Type B pancreatic cell (in vitro differentiated cells): ENCODE measurements at regions not wholly inside any gene's neighbourhood (a gene's known extent, or its start where the extent isn't known, plus 50 kb on each side); places are given as distances from the start of the nearest gene placed in this dataset.

Experiments
- DNase-seq: peaks from one replicate; pipeline ENCODE4 v3.0.0; 2021; ENCODE audit warnings: mixed read lengths; ENCODE audit not compliant: unreplicated experiment; ENCODE audit errors: extremely low spot score
- H3K27ac Mint-ChIP-seq: 2 replicates; pipeline ENCODE4 v1.8.0; 2021; ENCODE audit warnings: mild to moderate bottlenecking, mixed read lengths
- H3K27me3 Mint-ChIP-seq: 2 replicates; pipeline ENCODE4 v1.8.0; 2021; ENCODE audit warnings: mixed read lengths
- H3K36me3 Mint-ChIP-seq: 2 replicates; pipeline ENCODE4 v1.8.0; 2021; ENCODE audit warnings: mixed read lengths
- H3K4me1 Mint-ChIP-seq: one replicate; pipeline ENCODE4 v1.8.0; 2021; ENCODE audit warnings: mixed read lengths; ENCODE audit not compliant: unreplicated experiment
- H3K4me3 Mint-ChIP-seq: 2 replicates; pipeline ENCODE4 v1.8.0; 2021; ENCODE audit warnings: mild to moderate bottlenecking, mixed read lengths
- H3K9me3 Mint-ChIP-seq: 2 replicates; pipeline ENCODE4 v1.8.0; 2021; ENCODE audit warnings: mixed read lengths
- CTCF ChIP-seq: fragments of 200-600 bp; sonication (generic); conservative IDR thresholded peaks from 2 replicates; pipeline ENCODE4 v1.5.0; 2021; ENCODE audit warnings: antibody characterized with exemption, mild to moderate bottlenecking

GRCh38 chr2:107187870-107188269 is 301.9 kb upstream of the ST6GAL2 start:
- Mint-ChIP-seq H3K4me1 (no peaks in the 10 kb centered on the region), H3K4me3 (no peak overlapping the region), H3K36me3 (no peaks in the 10 kb centered on the region), H3K9me3 (no peaks in the 10 kb centered on the region), H3K27me3 (no peaks in the 10 kb centered on the region), H3K27ac (no peak overlapping the region)
- no peak for DNase-seq
- no peak for TF ChIP-seq CTCF

- H3K4me1 Mint-ChIP-seq = no peaks in the 10 kb centered on the region
- no peak for TF ChIP-seq CTCF
- no peak for DNase-seq
- H3K27me3 Mint-ChIP-seq = no peaks in the 10 kb centered on the region
- H3K4me3 Mint-ChIP-seq = no peak overlapping the region
- no peaks in the 10 kb centered on the region for H3K9me3 Mint-ChIP-seq
- no peaks in the 10 kb centered on the region for H3K36me3 Mint-ChIP-seq
- H3K27ac Mint-ChIP-seq = no peak overlapping the region
Measured at GRCh38 chr2:107195631-107196030, 309.7 kb upstream of the ST6GAL2 start.

DNA sequence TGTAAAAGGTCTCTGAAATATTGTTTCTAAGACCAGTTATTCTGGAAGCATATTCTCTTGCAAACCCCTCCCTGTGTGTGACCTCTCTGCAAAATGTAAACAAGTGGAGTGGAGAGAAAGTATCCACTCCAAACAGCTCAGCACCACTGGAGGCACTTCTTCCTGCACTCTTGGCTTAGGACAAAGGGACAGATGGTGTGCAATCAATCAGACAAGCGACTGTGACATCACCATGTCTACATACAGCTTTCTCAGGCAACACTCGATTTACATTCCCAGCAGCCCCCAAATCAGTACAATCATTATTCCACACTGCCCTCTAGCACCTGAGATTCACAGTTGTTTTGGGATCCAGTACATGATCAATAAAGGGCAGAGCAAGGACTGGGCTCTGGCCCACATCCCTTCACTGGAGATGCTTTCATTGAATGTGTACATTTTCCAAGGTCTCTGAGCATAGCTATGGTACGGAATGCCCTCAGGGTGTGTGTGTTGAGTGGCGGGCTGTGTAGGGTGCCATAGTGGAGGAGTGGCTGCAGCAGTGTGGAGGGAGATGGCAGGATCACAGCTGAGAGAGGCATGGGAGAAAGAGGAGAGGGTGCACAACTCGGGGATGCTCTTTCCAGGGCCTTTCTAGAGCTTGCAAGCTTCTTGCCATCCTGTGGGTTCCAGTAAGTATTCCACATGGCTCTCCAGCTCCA is 311.8 kb upstream of the ST6GAL2 start:
- Mint-ChIP-seq H3K27me3 (no peaks in the 10 kb centered on the region), H3K9me3 (no peaks in the 10 kb centered on the region), H3K4me1 (no peaks in the 10 kb centered on the region), H3K4me3 (no peak overlapping the region), H3K27ac (no peak overlapping the region), H3K36me3 (no peaks in the 10 kb centered on the region)
- TF ChIP-seq CTCF = no peak
- DNase-seq = no peak

DNA sequence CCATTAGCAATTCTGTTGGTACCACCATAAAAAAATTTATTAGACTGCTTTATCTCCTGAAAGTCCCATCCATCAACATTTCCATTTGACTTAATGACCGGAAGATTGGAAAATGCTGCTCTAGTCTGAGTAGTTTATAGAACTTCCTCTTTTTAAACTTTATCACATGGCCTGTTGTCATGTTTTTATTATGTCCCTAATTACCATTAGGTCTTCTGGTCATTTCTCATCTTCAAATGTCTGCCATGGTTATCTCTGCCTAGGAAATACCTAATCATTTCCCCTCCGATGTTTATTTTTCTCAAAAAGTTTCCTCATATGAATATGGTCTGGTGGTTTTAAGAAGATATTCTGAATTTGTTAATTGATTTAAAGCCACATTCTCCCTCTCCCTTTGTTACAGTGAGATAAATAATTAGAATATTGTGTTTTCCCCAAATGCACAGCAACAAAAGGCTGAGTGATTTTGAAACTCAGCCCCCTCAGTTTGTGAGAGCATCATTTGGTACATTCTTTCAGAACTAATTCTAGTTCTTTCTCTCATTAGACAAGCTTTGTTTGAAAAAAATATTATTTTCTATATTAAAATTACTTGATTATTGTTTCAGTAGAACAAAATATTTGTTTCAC is 317.1 kb upstream of the ST6GAL2 start:
- no peaks in the 10 kb centered on the region for H3K36me3 Mint-ChIP-seq
- no peaks in the 10 kb centered on the region for H3K4me1 Mint-ChIP-seq
- no peak for DNase-seq
- no peaks in the 10 kb centered on the region for H3K9me3 Mint-ChIP-seq
- no peak overlapping the region for H3K4me3 Mint-ChIP-seq
- peaks cover 11% of the 10 kb centered on the region for H3K27me3 Mint-ChIP-seq
- TF ChIP-seq CTCF = no peak
- no peak overlapping the region for H3K27ac Mint-ChIP-seq

GRCh38 chr2:107215401-107216350 is 329.7 kb upstream of the ST6GAL2 start:
- no peak for DNase-seq
- Mint-ChIP-seq H3K9me3 (no peaks in the 10 kb centered on the region), H3K27me3 (peaks cover 3% of the 10 kb centered on the region), H3K36me3 (no peaks in the 10 kb centered on the region), H3K4me3 (no peak overlapping the region), H3K27ac (no peak overlapping the region), H3K4me1 (no peaks in the 10 kb centered on the region)
- no peak for TF ChIP-seq CTCF
